Peyer's patch (tissue), 4 donors: ENCODE measurements at regions not wholly inside any gene's neighbourhood (a gene's known extent, or its start where the extent isn't known, plus 50 kb on each side); places are given as distances from the start of the nearest gene placed in this dataset.

Source experiments
- DNase-seq, 3 donors: peaks; one replicate each; pipeline ENCODE4 v3.0.0-alpha.2; 2017 to 2019
- H3K27ac ChIP-seq, 4 donors: fragments of 200-600 bp; sonication (generic); one replicate each; pipeline ENCODE4 v1.5.1; 2016 to 2019
- H3K27me3 ChIP-seq, 2 donors: fragments of 200-600 bp; sonication (generic); one replicate each; pipeline ENCODE4 v1.5.1; 2019
- H3K36me3 ChIP-seq, 3 donors: fragments of 200-600 bp; sonication (generic); one replicate each; pipeline ENCODE4 v1.5.1; 2016 to 2019
- H3K4me1 ChIP-seq, 4 donors: fragments of 200-600 bp; sonication (generic); one replicate each; pipeline ENCODE4 v1.5.1; 2016 to 2019
- H3K4me3 ChIP-seq, 4 donors: fragments of 200-600 bp; sonication (generic); 1 replicate in 3 of 4; 2 replicates in 1 of 4; pipeline ENCODE4 v1.5.1; 2016 to 2019; ENCODE audit warnings: mild to moderate bottlenecking in 1 of 4
- H3K9me3 ChIP-seq, 4 donors: fragments of 200-600 bp; sonication (generic); one replicate each; pipeline ENCODE4 v1.5.1; 2016 to 2019; ENCODE audit warnings: mild to moderate bottlenecking in 1 of 4
- POLR2A ChIP-seq, 2 donors: fragments of 450-650 bp; IDR thresholded peaks; one replicate each; pipeline ENCODE4 v1.5.1; 2017; ENCODE audit warnings: antibody characterized with exemption in 2 of 2, mild to moderate bottlenecking in 2 of 2, moderate library complexity in 2 of 2
- TF ChIP-seq, protein P1 (sequence below), 6 experiments: fragments of 450-650 bp in 4 of 6; fragments of 200-600 bp in 2 of 6; sonication (generic) in 1 of 6; IDR thresholded peaks; one replicate each; pipeline ENCODE4 v1.5.1; 2017 to 2019; ENCODE audit warnings: antibody characterized with exemption in 6 of 6, mild to moderate bottlenecking in 3 of 6, moderate library complexity in 1 of 6

DNA sequence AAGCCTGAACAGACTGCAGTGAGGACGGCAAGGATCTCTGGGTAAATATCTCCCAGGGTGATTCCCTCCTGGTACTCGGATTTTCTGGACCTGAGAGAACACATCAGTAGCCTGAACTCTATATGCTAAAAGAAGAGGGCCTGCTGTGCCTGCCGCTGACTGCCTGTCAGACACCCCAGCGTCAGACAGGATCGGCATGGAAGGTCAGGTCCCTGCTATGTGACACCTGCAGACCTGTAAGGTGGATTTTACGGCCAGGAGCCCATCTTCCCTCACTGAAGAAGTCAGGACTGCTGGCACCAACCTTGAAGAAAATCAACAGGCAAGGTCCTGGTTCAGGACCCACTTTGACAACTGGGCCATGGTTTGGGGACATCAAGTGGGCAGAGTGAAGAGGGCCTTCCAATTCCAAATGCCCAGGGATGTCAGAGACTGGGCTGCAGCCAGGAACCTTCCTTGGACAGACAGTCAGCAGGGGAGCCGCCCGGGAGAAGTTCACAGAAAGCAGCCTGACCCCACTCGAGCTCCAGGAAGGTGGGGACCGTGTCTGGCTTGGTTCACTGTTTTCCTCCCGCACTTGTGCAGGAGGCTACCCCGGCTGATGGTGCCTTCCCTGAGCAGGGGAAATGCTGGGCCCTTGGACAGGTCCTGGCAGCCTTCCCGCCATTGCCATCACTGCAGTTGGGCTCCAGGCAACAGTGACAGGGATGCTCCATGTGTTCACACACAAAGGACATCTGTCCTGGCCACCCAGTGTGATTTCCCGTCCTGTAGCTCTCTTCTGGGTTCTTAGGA lies 91.8 kb upstream of the LANCL2 start:
- Histone ChIP-seq H3K36me3 (no peaks in the 10 kb centered on the region), H3K9me3 (no peaks in the 10 kb centered on the region), H3K27me3 (no peaks in the 10 kb centered on the region), H3K4me1 (no peaks in the 10 kb centered on the region), H3K27ac (no peak overlapping the region), H3K4me3 (no peak overlapping the region)
- DNase-seq: no peak
- no peak for TF ChIP-seq POLR2A (IDR thresholded peaks at IDR 0.05)

DNA sequence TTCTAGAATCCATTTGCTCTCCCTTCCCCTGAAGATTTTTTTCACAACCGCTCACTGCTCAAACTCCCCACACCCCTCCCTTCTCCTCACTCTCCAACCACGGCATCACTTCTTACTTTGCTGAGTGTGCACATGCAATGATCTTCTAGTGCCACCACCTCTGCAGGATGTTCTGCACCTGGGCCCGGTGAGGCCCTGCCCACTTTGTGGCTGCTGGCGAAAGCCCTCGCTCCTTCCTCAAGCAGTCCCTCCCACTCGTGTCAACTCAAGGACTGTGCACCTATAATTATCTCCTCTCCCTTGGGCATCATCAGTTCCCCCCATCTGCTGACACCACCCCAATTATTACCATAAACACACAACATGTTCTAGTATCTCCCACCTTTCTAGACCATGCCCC lies 91.0 kb upstream of the LANCL2 start:
- H3K36me3 ChIP-seq: no peaks in the 10 kb centered on the region
- H3K4me3 ChIP-seq: no peak overlapping the region
- H3K27me3 ChIP-seq: no peaks in the 10 kb centered on the region
- no peak overlapping the region for H3K27ac ChIP-seq
- H3K4me1 ChIP-seq: no peaks in the 10 kb centered on the region
- TF ChIP-seq, protein P1, sequence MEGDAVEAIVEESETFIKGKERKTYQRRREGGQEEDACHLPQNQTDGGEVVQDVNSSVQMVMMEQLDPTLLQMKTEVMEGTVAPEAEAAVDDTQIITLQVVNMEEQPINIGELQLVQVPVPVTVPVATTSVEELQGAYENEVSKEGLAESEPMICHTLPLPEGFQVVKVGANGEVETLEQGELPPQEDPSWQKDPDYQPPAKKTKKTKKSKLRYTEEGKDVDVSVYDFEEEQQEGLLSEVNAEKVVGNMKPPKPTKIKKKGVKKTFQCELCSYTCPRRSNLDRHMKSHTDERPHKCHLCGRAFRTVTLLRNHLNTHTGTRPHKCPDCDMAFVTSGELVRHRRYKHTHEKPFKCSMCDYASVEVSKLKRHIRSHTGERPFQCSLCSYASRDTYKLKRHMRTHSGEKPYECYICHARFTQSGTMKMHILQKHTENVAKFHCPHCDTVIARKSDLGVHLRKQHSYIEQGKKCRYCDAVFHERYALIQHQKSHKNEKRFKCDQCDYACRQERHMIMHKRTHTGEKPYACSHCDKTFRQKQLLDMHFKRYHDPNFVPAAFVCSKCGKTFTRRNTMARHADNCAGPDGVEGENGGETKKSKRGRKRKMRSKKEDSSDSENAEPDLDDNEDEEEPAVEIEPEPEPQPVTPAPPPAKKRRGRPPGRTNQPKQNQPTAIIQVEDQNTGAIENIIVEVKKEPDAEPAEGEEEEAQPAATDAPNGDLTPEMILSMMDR (IDR thresholded peaks at IDR 0.05): no peak
- TF ChIP-seq POLR2A (IDR thresholded peaks at IDR 0.05): no peak
- no peaks in the 10 kb centered on the region for H3K9me3 ChIP-seq
- no peak for DNase-seq

DNA sequence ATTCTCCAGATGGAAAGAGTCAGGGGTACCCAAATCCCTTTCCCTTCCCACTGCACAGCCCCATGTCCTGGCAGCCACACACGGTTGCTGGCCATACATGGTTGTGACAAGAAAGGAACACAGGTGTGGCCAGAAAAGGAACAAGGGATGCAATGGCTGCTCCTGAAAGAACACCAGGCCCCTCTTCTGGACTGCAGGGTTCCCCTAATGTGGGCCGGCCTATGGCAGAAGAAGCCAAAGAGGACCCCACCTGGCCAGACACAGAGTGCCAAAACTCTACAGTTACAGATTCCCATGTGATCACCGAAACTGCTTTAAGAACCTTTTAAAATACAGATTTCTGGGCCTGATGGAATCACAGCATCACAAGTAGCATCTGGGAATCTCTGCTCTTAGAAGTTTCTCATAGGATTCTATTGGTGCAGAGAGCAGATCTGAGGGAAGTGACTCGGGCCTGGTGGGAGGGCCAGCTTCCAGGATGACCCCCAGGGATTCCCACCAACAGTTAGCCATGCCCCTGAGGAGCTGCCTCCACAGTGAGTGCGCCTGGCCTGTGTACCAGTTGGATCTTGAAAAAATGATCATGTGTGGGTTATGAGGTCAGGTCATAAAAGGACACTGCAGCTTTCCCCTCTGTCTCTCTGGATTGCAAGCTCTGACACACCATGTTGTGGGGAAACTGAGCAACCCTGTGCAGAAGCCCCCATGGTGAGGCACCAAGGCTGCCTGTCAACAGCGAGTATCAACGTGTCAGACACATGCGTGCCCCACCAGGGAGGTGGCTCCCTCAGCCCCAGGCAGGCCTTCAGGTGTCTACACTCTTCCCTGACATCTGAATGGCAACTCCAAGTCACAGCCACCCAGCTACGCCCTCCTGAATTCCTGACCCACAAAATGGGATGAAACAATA lies 89.6 kb upstream of the LANCL2 start:
- no peaks in the 10 kb centered on the region for H3K4me1 ChIP-seq
- no peak overlapping the region for H3K4me3 ChIP-seq
- TF ChIP-seq POLR2A (IDR thresholded peaks at IDR 0.05): no peak
- TF ChIP-seq, protein P1 (IDR thresholded peaks at IDR 0.05): no peak
- no peaks in the 10 kb centered on the region for H3K36me3 ChIP-seq
- no peaks in the 10 kb centered on the region for H3K27me3 ChIP-seq
- DNase-seq: no peak
- no peaks in the 10 kb centered on the region for H3K9me3 ChIP-seq
- no peak overlapping the region for H3K27ac ChIP-seq

DNA sequence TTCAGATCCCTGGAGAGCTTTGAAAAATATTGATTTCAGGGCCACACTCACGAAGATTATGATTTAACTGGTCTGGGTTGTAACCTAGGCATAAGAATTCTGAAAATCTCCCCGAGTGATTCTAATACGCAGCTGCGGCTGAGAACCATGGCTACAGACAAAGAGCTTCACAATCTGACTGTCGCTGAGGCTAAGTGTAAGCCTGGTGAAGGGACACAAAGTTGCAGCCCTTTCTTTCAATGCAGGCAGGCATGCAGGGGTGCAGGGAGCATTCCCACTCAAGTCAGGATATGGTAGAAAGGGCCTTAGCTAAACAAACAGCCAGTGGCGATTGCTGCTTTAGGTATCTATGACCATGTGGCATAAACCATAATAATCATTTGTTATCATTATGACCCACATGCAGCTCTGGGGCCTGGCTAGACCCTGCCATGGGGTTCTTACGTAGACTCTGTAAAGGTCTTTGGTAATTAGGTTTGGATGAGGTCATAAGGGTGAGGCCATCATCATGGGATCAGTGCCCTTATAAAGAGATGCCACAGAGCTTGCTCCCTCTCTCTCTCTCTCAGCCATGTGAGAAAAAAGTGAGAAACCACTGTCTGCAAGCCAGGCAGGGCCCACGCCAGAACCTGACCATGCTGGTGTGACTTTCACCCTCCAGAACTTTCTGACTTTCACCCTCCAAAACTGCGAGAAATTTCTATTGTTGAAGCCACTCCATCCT lies 88.4 kb upstream of the LANCL2 start:
- no peak for TF ChIP-seq POLR2A (IDR thresholded peaks at IDR 0.05)
- TF ChIP-seq, protein P1 (IDR thresholded peaks at IDR 0.05): no peak
- Histone ChIP-seq H3K27ac (no peak overlapping the region), H3K4me3 (no peak overlapping the region), H3K27me3 (no peaks in the 10 kb centered on the region), H3K4me1 (no peaks in the 10 kb centered on the region), H3K36me3 (no peaks in the 10 kb centered on the region), H3K9me3 (no peaks in the 10 kb centered on the region)
- no peak for DNase-seq

DNA sequence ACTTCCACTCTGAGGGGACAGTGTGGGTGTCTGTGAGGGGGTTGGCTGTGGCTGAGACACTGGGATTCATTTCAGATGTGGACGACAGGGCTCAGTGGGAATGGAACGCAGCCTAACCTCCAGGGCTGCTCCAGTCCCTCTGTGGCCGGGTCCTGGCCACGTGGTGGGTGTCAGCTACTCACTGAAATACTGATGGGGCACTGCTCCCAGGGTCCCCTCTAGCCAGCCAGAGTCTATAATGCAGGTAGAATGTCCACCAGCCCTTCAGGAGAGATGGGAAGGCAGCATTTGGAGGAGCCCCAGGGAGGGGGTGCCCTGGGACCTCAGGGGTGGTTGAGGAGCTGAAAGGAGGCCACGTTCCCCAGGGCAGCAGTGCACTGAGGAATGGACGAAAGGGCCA lies 87.2 kb upstream of the LANCL2 start:
- no peaks in the 10 kb centered on the region for H3K4me1 ChIP-seq
- no peak for DNase-seq
- no peaks in the 10 kb centered on the region for H3K27me3 ChIP-seq
- no peak overlapping the region for H3K4me3 ChIP-seq
- H3K9me3 ChIP-seq: no peaks in the 10 kb centered on the region
- TF ChIP-seq, protein P1 (IDR thresholded peaks at IDR 0.05): no peak
- no peak for TF ChIP-seq POLR2A (IDR thresholded peaks at IDR 0.05)
- no peak overlapping the region for H3K27ac ChIP-seq
- no peaks in the 10 kb centered on the region for H3K36me3 ChIP-seq
